Ovary (tissue), 3 donors: ENCODE measurements at regions not wholly inside any gene's neighbourhood (a gene's known extent, or its start where the extent isn't known, plus 50 kb on each side); places are given as distances from the start of the nearest gene placed in this dataset.

Experiments
- CTCF ChIP-seq, 3 donors: fragments of 450-650 bp in 2 of 3; fragments of 200-600 bp in 1 of 3; IDR thresholded peaks; one replicate each; pipeline versions ENCODE4 v1.5.1 to v1.8.0; 2016 to 2022; ENCODE audit warnings: antibody characterized with exemption in 3 of 3, mild to moderate bottlenecking in 1 of 3
- POLR2A ChIP-seq: fragments of 450-650 bp; IDR thresholded peaks from one replicate; pipeline ENCODE4 v1.6.1; 2017; ENCODE audit warnings: antibody characterized with exemption, mild to moderate bottlenecking, moderate library complexity
- donor health status: DM: no; HTN: no; CAD: no.

GRCh38 chr4:177256950-177257349, 52.7 kb upstream of the NEIL3 start:
- no peak for TF ChIP-seq CTCF (IDR thresholded peaks at IDR 0.05)
- TF ChIP-seq POLR2A = no peak
